ENCODE measurements at regions not wholly inside any gene's neighbourhood (a gene's known extent, or its start where the extent isn't known, plus 50 kb on each side); places are given as distances from the start of the nearest gene placed in this dataset.

- no peak for FAIRE-seq
- no peak for ATAC-seq
- H3K27me3 ChIP-seq: peaks cover 0 to 14% (median 0%) of the 10 kb centered on the region in 4 donors
- 42 to 54% methylated on average over 6 of the region's 6 CpGs for WGBS, 2 donors
- no peak for DNase-seq
- H3K36me3 ChIP-seq: no peaks in the 10 kb centered on the region
- H3K4me3 ChIP-seq: no peak overlapping the region
- H3K27ac ChIP-seq: no peak overlapping the region
- intact Hi-C loops (cut with DNase I): no loop called here
- TF ChIP-seq, protein P1, sequence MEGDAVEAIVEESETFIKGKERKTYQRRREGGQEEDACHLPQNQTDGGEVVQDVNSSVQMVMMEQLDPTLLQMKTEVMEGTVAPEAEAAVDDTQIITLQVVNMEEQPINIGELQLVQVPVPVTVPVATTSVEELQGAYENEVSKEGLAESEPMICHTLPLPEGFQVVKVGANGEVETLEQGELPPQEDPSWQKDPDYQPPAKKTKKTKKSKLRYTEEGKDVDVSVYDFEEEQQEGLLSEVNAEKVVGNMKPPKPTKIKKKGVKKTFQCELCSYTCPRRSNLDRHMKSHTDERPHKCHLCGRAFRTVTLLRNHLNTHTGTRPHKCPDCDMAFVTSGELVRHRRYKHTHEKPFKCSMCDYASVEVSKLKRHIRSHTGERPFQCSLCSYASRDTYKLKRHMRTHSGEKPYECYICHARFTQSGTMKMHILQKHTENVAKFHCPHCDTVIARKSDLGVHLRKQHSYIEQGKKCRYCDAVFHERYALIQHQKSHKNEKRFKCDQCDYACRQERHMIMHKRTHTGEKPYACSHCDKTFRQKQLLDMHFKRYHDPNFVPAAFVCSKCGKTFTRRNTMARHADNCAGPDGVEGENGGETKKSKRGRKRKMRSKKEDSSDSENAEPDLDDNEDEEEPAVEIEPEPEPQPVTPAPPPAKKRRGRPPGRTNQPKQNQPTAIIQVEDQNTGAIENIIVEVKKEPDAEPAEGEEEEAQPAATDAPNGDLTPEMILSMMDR (IDR thresholded peaks at IDR 0.05): no peak
- H3K4me1 ChIP-seq: no peaks in the 10 kb centered on the region
- H3K9me3 ChIP-seq: no peaks in the 10 kb centered on the region
These were observed 153.3 kb upstream of the ETS2 start for GRCh38 chr21:38652396-38652795.

DNA sequence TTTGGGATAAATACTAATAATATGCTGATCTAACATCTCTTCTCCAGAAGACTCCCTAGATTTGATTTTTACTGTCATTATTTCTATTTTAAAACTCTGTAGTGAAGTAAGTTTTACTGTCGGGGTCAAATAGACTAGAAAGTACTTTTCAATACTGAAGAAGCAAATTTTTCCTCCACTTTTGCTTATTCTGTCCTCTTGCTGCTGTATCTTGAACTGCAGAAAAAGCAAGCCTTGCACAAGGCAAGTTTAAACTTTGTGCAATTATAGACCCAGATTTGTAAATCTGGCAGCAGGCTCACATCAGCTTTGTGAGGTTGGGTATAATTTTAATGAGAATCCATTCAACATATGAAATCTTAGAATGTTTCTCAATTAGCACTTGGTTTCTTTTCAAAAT is 151.1 kb upstream of the ETS2 start:
- WGBS, 2 donors: 67 to 83% methylated on average over 1 of the region's 1 CpG
- Histone ChIP-seq H3K36me3 (no peaks in the 10 kb centered on the region), H3K4me3 (no peak overlapping the region), H3K27ac (no peak overlapping the region), H3K9me3 (no peaks in the 10 kb centered on the region), H3K4me1 (no peaks in the 10 kb centered on the region), H3K27me3 (peaks cover 0 to 34% (median 11%) of the 10 kb centered on the region in 4 donors)
- ATAC-seq (no peak), DNase-seq (no peak), FAIRE-seq (no peak)
- TF ChIP-seq, protein P1 (IDR thresholded peaks at IDR 0.05): no peak
- intact Hi-C loops (cut with DNase I): no loop called here

GRCh38 chr21:38658511-38658910 is 147.2 kb upstream of the ETS2 start:
- Histone ChIP-seq H3K36me3 (no peaks in the 10 kb centered on the region), H3K4me3 (no peak overlapping the region), H3K9me3 (no peaks in the 10 kb centered on the region), H3K27ac (no peak overlapping the region), H3K27me3 (peaks cover 0 to 61% (median 14%) of the 10 kb centered on the region in 4 donors), H3K4me1 (peaks cover 0 to 5% (median 0%) of the 10 kb centered on the region in 3 donors)
- TF ChIP-seq, protein P1 (IDR thresholded peaks at IDR 0.05): no peak
- peak; percentile 20 for FAIRE-seq
- no peak for DNase-seq
- 42 to 46% methylated on average over 4 of the region's 4 CpGs for WGBS, 2 donors
- intact Hi-C loops (cut with DNase I): no loop called here
- no peak for ATAC-seq

DNA sequence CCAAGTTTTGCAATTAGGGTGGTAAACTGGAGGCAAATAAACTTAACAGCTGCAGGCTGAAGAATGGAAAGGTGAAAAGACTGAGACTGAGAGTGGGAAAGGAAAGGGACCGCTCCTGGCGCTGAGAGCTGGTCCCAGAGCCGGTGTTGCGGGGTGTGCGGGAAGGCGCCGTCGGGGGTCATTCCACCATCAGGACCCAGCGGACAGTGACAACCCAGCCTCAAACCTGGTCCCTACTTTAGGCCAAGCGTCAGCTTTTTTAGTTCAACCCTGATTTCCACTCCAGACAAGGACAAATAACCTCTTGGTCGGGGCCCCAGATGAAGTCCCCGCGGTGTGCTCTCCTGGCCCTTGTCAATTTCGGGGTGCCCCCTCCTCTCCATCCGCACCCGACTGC is 145.8 kb upstream of the ETS2 start:
- Histone ChIP-seq H3K4me3 (peak overlapping the region in 1 of 4 donors; percentile 35), H3K27me3 (peaks cover 0 to 67% (median 14%) of the 10 kb centered on the region in 4 donors)
- no peak for DNase-seq

More for the DNA sequence above, 145.8 kb upstream of the ETS2 start:
- TF ChIP-seq, protein P1 (IDR thresholded peaks at IDR 0.05): no peak
- intact Hi-C loops (cut with DNase I): no loop called here
- FAIRE-seq (no peak), ATAC-seq (no peak)
- Histone ChIP-seq H3K27ac (no peak overlapping the region), H3K4me1 (peaks cover 0 to 5% (median 0%) of the 10 kb centered on the region in 3 donors), H3K9me3 (no peaks in the 10 kb centered on the region), H3K36me3 (no peaks in the 10 kb centered on the region)
- WGBS, 2 donors: 17 to 21% methylated on average over 14 to 16 of the region's 16 CpGs

Measured in pancreas (tissue), 10 donors.